Astrocyte (in vitro differentiated cells and primary cell): ENCODE measurements at regions not wholly inside any gene's neighbourhood (a gene's known extent, or its start where the extent isn't known, plus 50 kb on each side); places are given as distances from the start of the nearest gene placed in this dataset.
"Not testable (repeated sequence)": the region's sequence is repeated elsewhere in the genome, so short reads cannot be mapped to it uniquely, and the experiment has no call there.

ENCODE experiments used
- DNase-seq: peaks from one replicate; pipeline ENCODE4 v3.0.0-alpha.2; 2010; ENCODE audit warnings: low read depth
- FAIRE-seq: peaks from 2 replicates; lab custom pipeline; 2011; peaks lifted over from hg19 to GRCh38; lab: Jason Lieb, UNC
- H2AFZ ChIP-seq: 2 replicates; pipeline ENCODE4 v1.6.0; 2012; ENCODE audit warnings: low read depth, low read length, inconsistent platforms
- H3K27ac ChIP-seq: 2 replicates; pipeline ENCODE4 v1.5.1; 2011; ENCODE audit warnings: low read depth, low read length, inconsistent platforms
- H3K27me3 ChIP-seq: 2 replicates; pipeline ENCODE4 v1.6.0; 2011; ENCODE audit warnings: low read length, inconsistent platforms; ENCODE audit not compliant: insufficient read depth
- H3K36me3 ChIP-seq: 2 replicates; pipeline ENCODE4 v1.5.1; 2011; ENCODE audit warnings: low read length, inconsistent platforms; ENCODE audit not compliant: insufficient read depth
- H3K4me1 ChIP-seq: 2 replicates; pipeline ENCODE4 v1.5.1; 2011; ENCODE audit warnings: low read length, inconsistent platforms; ENCODE audit not compliant: insufficient read depth
- H3K4me2 ChIP-seq: 2 replicates; pipeline ENCODE4 v1.6.0; 2012; ENCODE audit warnings: low read length, inconsistent platforms
- H3K4me3 ChIP-seq: 2 replicates; pipeline ENCODE4 v1.5.1; 2011; ENCODE audit warnings: low read depth, mild to moderate bottlenecking, low read length, inconsistent platforms; ENCODE audit not compliant: insufficient read depth
- H3K79me2 ChIP-seq: 2 replicates; pipeline ENCODE4 v1.6.0; 2012; ENCODE audit warnings: mild to moderate bottlenecking, low read length, inconsistent platforms; ENCODE audit not compliant: insufficient read depth
- H3K9ac ChIP-seq: 2 replicates; pipeline ENCODE4 v1.6.0; 2012; ENCODE audit warnings: mild to moderate bottlenecking, low read length, inconsistent platforms
- H3K9me3 ChIP-seq: 2 replicates; pipeline ENCODE4 v1.5.1; 2012; ENCODE audit warnings: low read depth, mild to moderate bottlenecking, low read length, inconsistent platforms; ENCODE audit not compliant: insufficient read depth
- H4K20me1 ChIP-seq: 2 replicates; pipeline ENCODE4 v1.6.0; 2012; ENCODE audit warnings: low read length, inconsistent platforms; ENCODE audit not compliant: insufficient read depth
- H3K27ac Mint-ChIP-seq: one replicate; pipeline ENCODE4 v1.8.0; 2021; ENCODE audit warnings: mild to moderate bottlenecking, mixed read lengths; ENCODE audit not compliant: unreplicated experiment
- H3K27me3 Mint-ChIP-seq: one replicate; pipeline ENCODE4 v1.8.0; 2021; ENCODE audit warnings: low read depth, mixed read lengths; ENCODE audit not compliant: unreplicated experiment
- H3K36me3 Mint-ChIP-seq: one replicate; pipeline ENCODE4 v1.8.0; 2021; ENCODE audit warnings: low read depth, mixed read lengths; ENCODE audit not compliant: unreplicated experiment
- H3K4me1 Mint-ChIP-seq: one replicate; pipeline ENCODE4 v1.8.0; 2021; ENCODE audit warnings: low read depth, mixed read lengths; ENCODE audit not compliant: unreplicated experiment
- H3K4me3 Mint-ChIP-seq: one replicate; pipeline ENCODE4 v1.8.0; 2021; ENCODE audit warnings: mild to moderate bottlenecking, moderate library complexity, mixed read lengths; ENCODE audit not compliant: unreplicated experiment
- H3K9me3 Mint-ChIP-seq: one replicate; pipeline ENCODE4 v1.8.0; 2021; ENCODE audit warnings: mild to moderate bottlenecking, mixed read lengths; ENCODE audit not compliant: unreplicated experiment
- EZH2 ChIP-seq: IDR thresholded peaks from 2 replicates; pipeline ENCODE4 v1.6.1; 2012; ENCODE audit warnings: mild to moderate bottlenecking, low read length, inconsistent platforms; ENCODE audit not compliant: insufficient read depth
- TF ChIP-seq, protein P1 (sequence below): IDR thresholded peaks from 2 replicates; pipeline ENCODE4 v1.5.1; 2011; ENCODE audit warnings: low read depth, mild to moderate bottlenecking, inconsistent platforms, low read length, moderate library complexity; ENCODE audit not compliant: insufficient read depth

GRCh38 chr10:109324721-109325120, 598.6 kb downstream of the XPNPEP1 start:
- Histone ChIP-seq H3K4me3 (no peak overlapping the region), H3K36me3 (no peaks in the 10 kb centered on the region), H4K20me1 (no peaks in the 10 kb centered on the region), H3K9ac (no peak overlapping the region), H3K27me3 (no peaks in the 10 kb centered on the region), H2AFZ (no peak overlapping the region), H3K9me3 (peaks cover 3% of the 10 kb centered on the region), H3K79me2 (no peaks in the 10 kb centered on the region), H3K4me2 (no peak overlapping the region), H3K4me1 (no peaks in the 10 kb centered on the region), H3K27ac (no peak overlapping the region)
- no peak overlapping the region for H3K4me3 Mint-ChIP-seq
- DNase-seq (no peak), FAIRE-seq (no peak)
- H3K9me3 Mint-ChIP-seq: no peaks in the 10 kb centered on the region
- no peaks in the 10 kb centered on the region for H3K36me3 Mint-ChIP-seq
- no peak for TF ChIP-seq EZH2
- TF ChIP-seq, protein P1, sequence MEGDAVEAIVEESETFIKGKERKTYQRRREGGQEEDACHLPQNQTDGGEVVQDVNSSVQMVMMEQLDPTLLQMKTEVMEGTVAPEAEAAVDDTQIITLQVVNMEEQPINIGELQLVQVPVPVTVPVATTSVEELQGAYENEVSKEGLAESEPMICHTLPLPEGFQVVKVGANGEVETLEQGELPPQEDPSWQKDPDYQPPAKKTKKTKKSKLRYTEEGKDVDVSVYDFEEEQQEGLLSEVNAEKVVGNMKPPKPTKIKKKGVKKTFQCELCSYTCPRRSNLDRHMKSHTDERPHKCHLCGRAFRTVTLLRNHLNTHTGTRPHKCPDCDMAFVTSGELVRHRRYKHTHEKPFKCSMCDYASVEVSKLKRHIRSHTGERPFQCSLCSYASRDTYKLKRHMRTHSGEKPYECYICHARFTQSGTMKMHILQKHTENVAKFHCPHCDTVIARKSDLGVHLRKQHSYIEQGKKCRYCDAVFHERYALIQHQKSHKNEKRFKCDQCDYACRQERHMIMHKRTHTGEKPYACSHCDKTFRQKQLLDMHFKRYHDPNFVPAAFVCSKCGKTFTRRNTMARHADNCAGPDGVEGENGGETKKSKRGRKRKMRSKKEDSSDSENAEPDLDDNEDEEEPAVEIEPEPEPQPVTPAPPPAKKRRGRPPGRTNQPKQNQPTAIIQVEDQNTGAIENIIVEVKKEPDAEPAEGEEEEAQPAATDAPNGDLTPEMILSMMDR: no peak
- H3K27ac Mint-ChIP-seq: no peak overlapping the region
- peaks cover 3% of the 10 kb centered on the region for H3K4me1 Mint-ChIP-seq
- H3K27me3 Mint-ChIP-seq: no peaks in the 10 kb centered on the region

- Histone ChIP-seq H3K9ac (no peak overlapping the region), H3K4me2 (no peak overlapping the region), H3K27ac (no peak overlapping the region), H3K79me2 (no peaks in the 10 kb centered on the region), H4K20me1 (no peaks in the 10 kb centered on the region), H3K36me3 (no peaks in the 10 kb centered on the region), H3K4me3 (no peak overlapping the region), H3K27me3 (no peaks in the 10 kb centered on the region), H2AFZ (no peak overlapping the region), H3K4me1 (no peaks in the 10 kb centered on the region), H3K9me3 (peaks cover 3% of the 10 kb centered on the region)
- Mint-ChIP-seq H3K4me3 (no peak overlapping the region), H3K27me3 (peaks cover 6% of the 10 kb centered on the region), H3K27ac (no peak overlapping the region), H3K36me3 (no peaks in the 10 kb centered on the region), H3K9me3 (no peaks in the 10 kb centered on the region), H3K4me1 (no peaks in the 10 kb centered on the region)
- no peak for FAIRE-seq
- TF ChIP-seq EZH2: no peak
- TF ChIP-seq, protein P1: no peak
- DNase-seq: no peak
These were observed 605.5 kb downstream of the XPNPEP1 start for GRCh38 chr10:109317746-109318366.

GRCh38 chr10:109314016-109314415, 609.3 kb downstream of the XPNPEP1 start:
- H3K9me3 Mint-ChIP-seq, H3K27ac ChIP-seq, H3K9ac ChIP-seq, H3K9me3 ChIP-seq, H4K20me1 ChIP-seq, H3K79me2 ChIP-seq, H2AFZ ChIP-seq, H3K4me1 ChIP-seq, H3K4me2 ChIP-seq, H3K27me3 ChIP-seq, H3K4me3 Mint-ChIP-seq, H3K27me3 Mint-ChIP-seq, FAIRE-seq, H3K4me1 Mint-ChIP-seq, DNase-seq, H3K27ac Mint-ChIP-seq, H3K4me3 ChIP-seq, H3K36me3 Mint-ChIP-seq, H3K36me3 ChIP-seq: not testable (repeated sequence)

DNA sequence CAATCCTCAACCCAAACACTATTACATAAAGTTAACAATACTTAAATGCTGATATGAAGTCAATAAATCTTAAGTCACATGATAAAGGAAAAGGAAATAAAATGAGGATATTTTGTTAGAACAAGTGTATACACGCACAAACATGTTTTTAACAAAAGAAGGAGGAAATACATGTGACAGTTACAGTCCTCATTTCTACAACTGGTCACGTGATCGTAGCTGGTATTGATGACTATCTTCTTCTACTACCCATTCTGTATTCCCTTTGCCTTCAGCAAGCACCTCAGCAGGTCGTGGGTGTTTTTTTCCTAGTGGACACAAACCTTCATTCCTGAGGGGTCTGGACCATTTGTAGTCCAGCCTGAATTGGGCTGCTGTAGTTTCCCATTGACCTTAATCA, 610.8 kb downstream of the XPNPEP1 start:
- H3K4me3 ChIP-seq, H3K4me3 Mint-ChIP-seq, DNase-seq, H4K20me1 ChIP-seq, H3K79me2 ChIP-seq, H3K4me2 ChIP-seq, H3K27ac ChIP-seq, H3K36me3 Mint-ChIP-seq, H3K9me3 ChIP-seq, H3K27me3 Mint-ChIP-seq, H3K4me1 Mint-ChIP-seq, H3K36me3 ChIP-seq, H3K27me3 ChIP-seq, H3K9ac ChIP-seq, FAIRE-seq, H3K27ac Mint-ChIP-seq, H2AFZ ChIP-seq, H3K4me1 ChIP-seq, H3K9me3 Mint-ChIP-seq: not testable (repeated sequence)
